Kidney epithelial cell (primary cell): ENCODE measurements at regions not wholly inside any gene's neighbourhood (a gene's known extent, or its start where the extent isn't known, plus 50 kb on each side); places are given as distances from the start of the nearest gene placed in this dataset.
"Not testable (repeated sequence)": the region's sequence is repeated elsewhere in the genome, so short reads cannot be mapped to it uniquely, and the experiment has no call there.

Experiments used
- DNase-seq: peaks from one replicate; pipeline ENCODE4 v3.0.0-alpha.2; 2010; ENCODE audit warnings: low read depth
- H3K27me3 ChIP-seq: 2 replicates; pipeline ENCODE4 v1.6.0; 2011; ENCODE audit warnings: low read length; ENCODE audit not compliant: control insufficient read depth, insufficient read depth
- H3K36me3 ChIP-seq: 2 replicates; pipeline ENCODE4 v1.5.1; 2011; ENCODE audit warnings: low read length; ENCODE audit not compliant: control insufficient read depth, insufficient read depth
- H3K4me3 ChIP-seq: 2 replicates; pipeline ENCODE4 v1.5.1; 2011; ENCODE audit warnings: low read depth, mild to moderate bottlenecking, control low read depth, low read length
- CTCF ChIP-seq: IDR thresholded peaks from 2 replicates; pipeline ENCODE4 v1.5.1; 2011; ENCODE audit warnings: mild to moderate bottlenecking, moderate library complexity, low read length, control low read depth, inconsistent platforms; ENCODE audit not compliant: insufficient read depth, poor library complexity, severe bottlenecking

GRCh38 chr15:35246451-35246850 lies 161.4 kb upstream of the NANOGP8 start:
- Histone ChIP-seq H3K27me3 (no peaks in the 10 kb centered on the region), H3K4me3 (no peak overlapping the region), H3K36me3 (no peaks in the 10 kb centered on the region)
- DNase-seq: no peak
- no peak for TF ChIP-seq CTCF

GRCh38 chr15:35245681-35246080 lies 160.6 kb upstream of the NANOGP8 start:
- not testable (repeated sequence) for DNase-seq, H3K27me3 ChIP-seq, H3K4me3 ChIP-seq

GRCh38 chr15:35244227-35244626 lies 159.1 kb upstream of the NANOGP8 start:
- TF ChIP-seq CTCF: no peak
- DNase-seq: no peak
- H3K36me3 ChIP-seq: no peaks in the 10 kb centered on the region
- H3K27me3 ChIP-seq: no peaks in the 10 kb centered on the region
- H3K4me3 ChIP-seq: no peak overlapping the region

More at GRCh38 chr15:35245681-35246080, 160.6 kb upstream of the NANOGP8 start:
- H3K36me3 ChIP-seq: not testable (repeated sequence)

- H3K36me3 ChIP-seq: no peaks in the 10 kb centered on the region
- no peak for TF ChIP-seq CTCF
- DNase-seq: no peak
Measured at GRCh38 chr15:35243758-35244157, 158.7 kb upstream of the NANOGP8 start.

GRCh38 chr15:35239693-35240092 lies 154.6 kb upstream of the NANOGP8 start:
- DNase-seq, H3K4me3 ChIP-seq, H3K36me3 ChIP-seq, H3K27me3 ChIP-seq: not testable (repeated sequence)

More at GRCh38 chr15:35243758-35244157, 158.7 kb upstream of the NANOGP8 start:
- no peak overlapping the region for H3K4me3 ChIP-seq
- H3K27me3 ChIP-seq: no peaks in the 10 kb centered on the region

GRCh38 chr15:35238448-35238847 lies 153.4 kb upstream of the NANOGP8 start:
- DNase-seq, H3K36me3 ChIP-seq, H3K4me3 ChIP-seq, H3K27me3 ChIP-seq: not testable (repeated sequence)

- no peak for DNase-seq
- H3K27me3 ChIP-seq: no peaks in the 10 kb centered on the region
- H3K36me3 ChIP-seq: no peaks in the 10 kb centered on the region
- H3K4me3 ChIP-seq: no peak overlapping the region
- no peak for TF ChIP-seq CTCF
Measured at GRCh38 chr15:35229085-35229484, 144.0 kb upstream of the NANOGP8 start.
